ENCODE measurements at regions not wholly inside any gene's neighbourhood (a gene's known extent, or its start where the extent isn't known, plus 50 kb on each side); places are given as distances from the start of the nearest gene placed in this dataset.

GRCh38 chr5:124647352-124647751 is 99.1 kb downstream of the ZNF608 start:
- TF ChIP-seq GATA2 (IDR thresholded peaks at IDR 0.05; ENCODE audit: low read depth, low read length) = no peak
- no peak for TF ChIP-seq GATA3 (IDR thresholded peaks at IDR 0.05; ENCODE audit: low read depth, low read length)

GRCh38 chr5:124645396-124645795 is 101.0 kb downstream of the ZNF608 start:
- TF ChIP-seq GATA3 (IDR thresholded peaks at IDR 0.05; ENCODE audit: low read depth, low read length) (no peak), GATA2 (IDR thresholded peaks at IDR 0.05; ENCODE audit: low read depth, low read length) (no peak)

- TF ChIP-seq GATA2 (IDR thresholded peaks at IDR 0.05; ENCODE audit: low read depth, low read length) (no peak), GATA3 (IDR thresholded peaks at IDR 0.05; ENCODE audit: low read depth, low read length) (no peak)
These were observed 101.9 kb downstream of the ZNF608 start for GRCh38 chr5:124644582-124644981.

- no peak for TF ChIP-seq GATA3 (IDR thresholded peaks at IDR 0.05; ENCODE audit: low read depth, low read length)
- no peak for TF ChIP-seq GATA2 (IDR thresholded peaks at IDR 0.05; ENCODE audit: low read depth, low read length)
These were observed 102.3 kb downstream of the ZNF608 start for GRCh38 chr5:124644138-124644537.

GRCh38 chr5:124643336-124643735 is 103.1 kb downstream of the ZNF608 start:
- no peak for TF ChIP-seq GATA3 (IDR thresholded peaks at IDR 0.05; ENCODE audit: low read depth, low read length)

- no peak for TF ChIP-seq GATA3 (IDR thresholded peaks at IDR 0.05; ENCODE audit: low read depth, low read length)
- no peak for TF ChIP-seq GATA2 (IDR thresholded peaks at IDR 0.05; ENCODE audit: low read depth, low read length)
These were observed 104.3 kb downstream of the ZNF608 start for GRCh38 chr5:124642151-124642550.

GRCh38 chr5:124641154-124641792 is 105.2 kb downstream of the ZNF608 start:
- TF ChIP-seq GATA3 (IDR thresholded peaks at IDR 0.05; ENCODE audit: low read depth, low read length) = no peak
- TF ChIP-seq GATA2 (IDR thresholded peaks at IDR 0.05; ENCODE audit: low read depth, low read length) = no peak

- TF ChIP-seq GATA2 (IDR thresholded peaks at IDR 0.05; ENCODE audit: low read depth, low read length) (peak; percentile 60), GATA3 (IDR thresholded peaks at IDR 0.05; ENCODE audit: low read depth, low read length) (peak; percentile 51)
These were observed 107.3 kb downstream of the ZNF608 start for GRCh38 chr5:124639095-124639665.

GRCh38 chr5:124637011-124637410 is 109.4 kb downstream of the ZNF608 start:
- TF ChIP-seq GATA3 (IDR thresholded peaks at IDR 0.05; ENCODE audit: low read depth, low read length) (no peak), GATA2 (IDR thresholded peaks at IDR 0.05; ENCODE audit: low read depth, low read length) (no peak)

GRCh38 chr5:124634741-124635323 is 111.6 kb downstream of the ZNF608 start:
- TF ChIP-seq GATA3 (IDR thresholded peaks at IDR 0.05; ENCODE audit: low read depth, low read length) (no peak), GATA2 (IDR thresholded peaks at IDR 0.05; ENCODE audit: low read depth, low read length) (no peak)

GRCh38 chr5:124634228-124634739 is 112.2 kb downstream of the ZNF608 start:
- TF ChIP-seq GATA3 (IDR thresholded peaks at IDR 0.05; ENCODE audit: low read depth, low read length) (no peak), GATA2 (IDR thresholded peaks at IDR 0.05; ENCODE audit: low read depth, low read length) (peak; percentile 74)

- TF ChIP-seq GATA3 (IDR thresholded peaks at IDR 0.05; ENCODE audit: low read depth, low read length) = no peak
- TF ChIP-seq GATA2 (IDR thresholded peaks at IDR 0.05; ENCODE audit: low read depth, low read length) = no peak
These were observed 113.2 kb downstream of the ZNF608 start for GRCh38 chr5:124633209-124633608.

- TF ChIP-seq GATA3 (IDR thresholded peaks at IDR 0.05; ENCODE audit: low read depth, low read length) = no peak
- TF ChIP-seq GATA2 (IDR thresholded peaks at IDR 0.05; ENCODE audit: low read depth, low read length) = no peak
These were observed 114.4 kb downstream of the ZNF608 start for GRCh38 chr5:124631874-124632550.

Data from SH-SY5Y (cell line).